Thyroid gland (tissue), 4 donors: ENCODE measurements at regions not wholly inside any gene's neighbourhood (a gene's known extent, or its start where the extent isn't known, plus 50 kb on each side); places are given as distances from the start of the nearest gene placed in this dataset.

ENCODE experiments used
- DNase-seq, 2 donors: peaks; one replicate each; pipeline ENCODE4 v3.0.0-alpha.2; 2019
- H3K27ac ChIP-seq, 3 donors: fragments of 200-600 bp; sonication (generic); 1 replicate in 2 of 3; 2 replicates in 1 of 3; pipeline ENCODE4 v1.5.1; 2016 to 2019; ENCODE audit warnings: mild to moderate bottlenecking in 1 of 3, moderate library complexity in 1 of 3
- H3K27me3 ChIP-seq: fragments of 200-600 bp; sonication (generic); one replicate; pipeline ENCODE4 v1.5.1; 2019
- H3K36me3 ChIP-seq, 2 donors: fragments of 200-600 bp; sonication (generic); one replicate each; pipeline ENCODE4 v1.5.1; 2016 to 2019
- H3K4me1 ChIP-seq, 2 donors: fragments of 200-600 bp; sonication (generic); one replicate each; pipeline ENCODE4 v1.5.1; 2017 to 2019
- H3K4me3 ChIP-seq, 3 donors: fragments of 200-600 bp; sonication (generic); replicated peaks in 1 of 3; 1 replicate in 2 of 3; 2 replicates in 1 of 3; pipeline ENCODE4 v1.5.1; 2016; ENCODE audit warnings: mild to moderate bottlenecking in 1 of 3
- H3K9me3 ChIP-seq: fragments of 200-600 bp; sonication (generic); one replicate; pipeline ENCODE4 v1.5.1; 2017
- CTCF ChIP-seq, 6 experiments: fragments of 200-600 bp in 3 of 6; fragments of 450-650 bp in 3 of 6; sonication (generic) in 3 of 6; IDR thresholded peaks; one replicate each; pipeline ENCODE4 v1.5.1; 2016 to 2019; ENCODE audit warnings: antibody characterized with exemption in 6 of 6, mild to moderate bottlenecking in 2 of 6, inconsistent platforms in 1 of 6, moderate library complexity in 1 of 6
- POLR2A ChIP-seq, 2 donors: fragments of 450-650 bp; IDR thresholded peaks; one replicate each; pipeline ENCODE4 v1.6.1; 2017; ENCODE audit warnings: antibody characterized with exemption in 2 of 2, mild to moderate bottlenecking in 2 of 2, moderate library complexity in 1 of 2
- WGBS, 2 donors: methylation state at CpG; one replicate each; pipeline ENCODE4 v1.1.5; 2017; 5-methylcytosine and 5-hydroxymethylcytosine counted together
- intact Hi-C: fragments of 100-400 bp; cut with DNase I; formaldehyde crosslinking; loops from one replicate; pipeline ENCODE4 v1.15.1; 2023

- TF ChIP-seq CTCF (IDR thresholded peaks at IDR 0.05) (no peak), POLR2A (IDR thresholded peaks at IDR 0.05) (no peak)
- 71 to 79% methylated on average over 3 of the region's 3 CpGs for WGBS, 2 donors
- Histone ChIP-seq H3K36me3 (no peaks in the 10 kb centered on the region), H3K27ac (no peak overlapping the region), H3K4me1 (no peaks in the 10 kb centered on the region), H3K9me3 (no peaks in the 10 kb centered on the region), H3K27me3 (no peaks in the 10 kb centered on the region), H3K4me3 (no peak overlapping the region)
- intact Hi-C loops: loop anchor here (5.0 kb wide), 1 partner anchor 625 kb away; no protein-coding TSS in a partner anchor
- DNase-seq: no peak
Observed at GRCh38 chr21:15487196-15487550, 242.6 kb upstream of the USP25 start.

- no peak for DNase-seq
- Histone ChIP-seq H3K27ac (no peak overlapping the region), H3K4me3 (no peak overlapping the region), H3K36me3 (no peaks in the 10 kb centered on the region), H3K9me3 (no peaks in the 10 kb centered on the region), H3K27me3 (no peaks in the 10 kb centered on the region), H3K4me1 (no peaks in the 10 kb centered on the region)
- intact Hi-C loops: no loop called here
- TF ChIP-seq CTCF (IDR thresholded peaks at IDR 0.05): no peak
- no peak for TF ChIP-seq POLR2A (IDR thresholded peaks at IDR 0.05)
- WGBS, 2 donors: 78 to 84% methylated on average over 2 of the region's 2 CpGs
Observed at GRCh38 chr21:15491100-15491499, 238.7 kb upstream of the USP25 start.

GRCh38 chr21:15493646-15494045 lies 236.1 kb upstream of the USP25 start:
- Histone ChIP-seq H3K36me3 (no peaks in the 10 kb centered on the region), H3K4me1 (no peaks in the 10 kb centered on the region), H3K9me3 (no peaks in the 10 kb centered on the region), H3K27me3 (no peaks in the 10 kb centered on the region), H3K4me3 (no peak overlapping the region), H3K27ac (no peak overlapping the region)
- intact Hi-C loops: no loop called here
- no peak for DNase-seq
- WGBS, 2 donors: 79 to 81% methylated on average over 3 of the region's 3 CpGs
- no peak for TF ChIP-seq CTCF (IDR thresholded peaks at IDR 0.05)
- no peak for TF ChIP-seq POLR2A (IDR thresholded peaks at IDR 0.05)

- H3K36me3 ChIP-seq: no peaks in the 10 kb centered on the region
- no peaks in the 10 kb centered on the region for H3K4me1 ChIP-seq
- no peaks in the 10 kb centered on the region for H3K27me3 ChIP-seq
- 93 to 95% methylated on average over 11 of the region's 11 CpGs for WGBS, 2 donors
- TF ChIP-seq CTCF (IDR thresholded peaks at IDR 0.05): no peak
- no peak for TF ChIP-seq POLR2A (IDR thresholded peaks at IDR 0.05)
- no peak overlapping the region for H3K4me3 ChIP-seq
- intact Hi-C loops: no loop called here
- H3K27ac ChIP-seq: no peak overlapping the region
- no peaks in the 10 kb centered on the region for H3K9me3 ChIP-seq
- no peak for DNase-seq
Observed at GRCh38 chr21:15494481-15494880, 235.3 kb upstream of the USP25 start.

GRCh38 chr21:15495965-15496364 lies 233.8 kb upstream of the USP25 start:
- intact Hi-C loops: no loop called here
- WGBS, 2 donors: 71 to 79% methylated on average over 3 of the region's 3 CpGs

More at GRCh38 chr21:15495965-15496364, 233.8 kb upstream of the USP25 start:
- Histone ChIP-seq H3K9me3 (no peaks in the 10 kb centered on the region), H3K4me3 (no peak overlapping the region), H3K4me1 (no peaks in the 10 kb centered on the region), H3K27me3 (no peaks in the 10 kb centered on the region), H3K36me3 (no peaks in the 10 kb centered on the region), H3K27ac (no peak overlapping the region)
- DNase-seq: no peak
- no peak for TF ChIP-seq CTCF (IDR thresholded peaks at IDR 0.05)
- TF ChIP-seq POLR2A (IDR thresholded peaks at IDR 0.05): no peak
